ENCODE measurements at regions not wholly inside any gene's neighbourhood (a gene's known extent, or its start where the extent isn't known, plus 50 kb on each side); places are given as distances from the start of the nearest gene placed in this dataset.
"Not testable (repeated sequence)": the region's sequence is repeated elsewhere in the genome, so short reads cannot be mapped to it uniquely, and the experiment has no call there.

DNA sequence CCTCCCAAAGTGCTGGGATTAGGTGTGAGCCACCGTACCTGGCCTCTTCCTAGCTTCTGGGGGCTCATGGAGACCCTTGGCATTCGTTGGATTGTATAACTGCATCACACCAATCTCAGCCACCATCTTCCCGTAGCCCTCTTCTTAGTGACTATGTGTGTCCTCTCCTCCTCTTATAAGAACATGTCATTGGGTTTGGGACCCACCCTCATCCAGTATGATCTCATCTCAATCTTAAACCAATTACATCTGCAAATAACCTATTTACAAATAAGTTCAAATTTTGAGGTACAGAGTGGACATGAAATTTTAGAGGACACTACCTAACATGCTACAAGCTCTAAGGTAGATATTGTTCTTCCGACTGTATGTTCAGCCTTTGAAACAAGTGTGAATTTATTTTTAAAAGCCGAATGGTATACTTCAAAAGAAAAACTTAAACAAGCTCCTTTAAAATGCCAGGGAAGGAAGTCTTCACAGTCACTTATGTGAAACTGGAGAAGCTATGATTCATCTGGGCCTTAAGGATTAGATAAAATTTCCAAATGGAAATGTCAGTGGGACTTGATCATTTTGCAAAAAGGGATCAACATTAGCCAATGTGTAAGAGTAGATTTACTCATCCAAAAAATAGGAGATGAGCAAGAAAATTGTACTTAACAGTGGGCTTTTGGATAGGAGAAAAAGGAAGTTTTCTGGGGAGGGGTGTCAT is 225.7 kb downstream of the MEX3B start:
- DNase-seq (ENCODE audit: low spot score), result no peak

DNA sequence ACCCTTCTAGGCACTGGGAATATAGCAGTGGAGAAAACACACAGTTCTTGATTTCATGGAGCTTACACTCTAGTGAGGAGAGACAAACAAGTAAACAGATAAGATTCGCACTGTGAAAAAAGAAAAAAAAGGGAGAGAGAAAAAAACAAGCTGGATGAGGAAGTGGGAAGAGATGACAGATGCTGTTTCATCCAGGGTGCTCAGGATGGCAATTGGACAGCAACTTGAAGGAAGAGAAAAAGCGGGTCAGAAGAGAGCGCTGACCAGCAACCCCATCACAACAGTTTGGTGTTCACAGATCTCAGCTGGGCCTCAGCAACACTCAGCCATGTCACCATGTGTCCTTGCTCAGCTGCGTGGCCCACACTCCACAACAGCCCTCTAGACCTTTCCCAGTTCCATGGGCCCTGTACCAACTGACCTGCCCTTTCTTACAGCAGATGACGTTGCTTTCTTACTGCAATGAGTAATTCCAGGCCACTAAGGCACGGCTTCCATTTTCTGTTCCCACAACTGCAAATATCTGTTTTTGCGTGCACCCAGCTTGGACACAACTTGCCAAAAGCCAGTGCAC is 230.8 kb downstream of the MEX3B start:
- no peak for DNase-seq (ENCODE audit: low spot score)

DNA sequence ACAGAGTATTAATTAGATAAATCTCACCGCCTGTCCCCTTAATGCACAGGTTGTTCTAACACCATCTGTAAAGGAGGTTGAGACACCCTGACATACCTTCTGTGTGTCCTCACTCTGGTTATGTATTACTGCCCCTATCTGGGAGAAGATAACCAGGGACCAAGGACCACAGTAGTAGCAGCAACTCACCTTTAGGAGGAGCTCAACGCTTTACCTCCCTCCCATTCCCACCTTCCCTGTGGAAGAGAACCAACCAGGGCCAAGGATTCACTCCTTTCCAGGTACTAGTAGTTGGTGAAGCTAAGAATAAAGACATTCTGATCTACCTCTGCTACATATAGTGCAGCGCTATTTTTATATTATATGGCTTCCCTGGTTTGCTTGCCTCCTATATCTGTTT is 232.6 kb downstream of the MEX3B start:
- no peak for DNase-seq (ENCODE audit: low spot score)

DNA sequence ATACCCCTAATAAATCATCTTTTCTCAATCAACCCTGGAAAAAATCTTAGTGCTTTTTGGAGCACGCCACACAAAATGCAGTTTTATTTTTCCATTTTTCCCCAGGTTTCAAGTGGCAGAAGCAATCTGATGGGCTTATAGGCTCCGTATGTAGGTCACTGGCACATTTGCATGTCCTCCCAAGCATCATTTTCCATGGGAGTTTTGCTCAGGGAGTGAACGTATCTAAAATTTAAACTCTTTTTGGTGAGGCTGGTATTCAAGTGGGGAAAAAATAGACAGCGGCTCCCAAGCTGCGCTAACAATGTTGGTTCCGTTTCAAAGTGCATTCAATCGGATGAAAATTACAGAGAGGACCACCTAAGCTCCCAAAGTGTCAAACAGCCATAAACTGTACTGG is 233.4 kb downstream of the MEX3B start:
- DNase-seq (ENCODE audit: low spot score), result no peak

DNA sequence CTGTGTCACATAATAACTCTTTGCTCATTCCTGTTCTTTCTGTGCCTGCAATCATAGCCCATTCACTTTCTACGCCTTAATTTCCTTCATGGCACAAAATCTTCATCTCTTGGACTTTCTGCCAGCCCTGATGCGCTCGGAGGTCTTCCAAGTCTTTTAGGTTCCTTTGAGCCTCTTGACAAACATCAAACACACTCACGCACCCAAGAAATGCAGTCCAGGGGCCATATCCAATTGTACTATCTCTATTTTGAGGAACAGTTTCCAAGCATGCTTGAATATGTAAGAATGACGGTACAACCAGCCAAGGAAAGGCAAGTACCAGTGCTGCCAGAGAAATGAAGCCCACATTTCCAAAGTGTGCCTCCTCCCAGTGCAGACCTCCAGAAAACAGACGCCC is 234.1 kb downstream of the MEX3B start:
- no peak for DNase-seq (ENCODE audit: low spot score)

DNA sequence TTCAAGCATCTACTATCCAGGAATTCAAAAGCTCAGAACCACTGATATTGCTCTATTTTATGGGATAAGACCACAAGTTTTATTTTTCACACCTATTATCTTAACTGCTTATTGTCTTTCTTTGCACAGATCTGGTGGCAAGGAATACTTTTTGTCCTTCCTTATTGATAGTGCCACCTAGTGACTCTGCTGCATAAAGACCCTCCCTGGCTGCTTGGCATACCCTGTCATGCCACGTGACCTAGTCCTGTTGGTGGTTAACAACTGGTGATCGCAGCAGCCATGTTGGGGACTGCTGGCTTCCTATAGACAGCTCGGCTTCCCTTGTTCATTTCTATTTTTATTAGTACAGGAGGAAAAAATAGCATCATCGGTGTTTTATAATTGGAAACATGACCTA is 236.3 kb downstream of the MEX3B start:
- no peak for DNase-seq (ENCODE audit: low spot score)

DNA sequence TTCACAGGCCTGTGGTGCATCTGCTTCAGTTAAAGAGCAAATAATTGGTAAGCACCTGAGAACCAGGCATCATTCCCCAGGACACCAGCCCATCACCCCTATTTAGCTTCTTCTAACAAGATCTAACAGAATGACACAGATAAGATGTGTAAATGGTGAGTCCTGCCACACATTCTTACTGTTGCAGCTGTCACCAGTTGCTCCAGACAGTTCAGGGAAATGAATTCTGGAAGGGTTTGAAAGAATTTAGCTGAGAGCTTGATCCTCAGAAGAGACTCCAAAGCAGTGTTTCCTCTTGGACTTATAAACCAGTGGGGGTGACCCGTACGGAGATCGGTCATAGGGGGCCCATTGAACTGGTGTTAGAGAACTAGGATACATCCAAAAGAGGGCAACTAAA is 238.0 kb downstream of the MEX3B start:
- DNase-seq (ENCODE audit: low spot score), result no peak

DNA sequence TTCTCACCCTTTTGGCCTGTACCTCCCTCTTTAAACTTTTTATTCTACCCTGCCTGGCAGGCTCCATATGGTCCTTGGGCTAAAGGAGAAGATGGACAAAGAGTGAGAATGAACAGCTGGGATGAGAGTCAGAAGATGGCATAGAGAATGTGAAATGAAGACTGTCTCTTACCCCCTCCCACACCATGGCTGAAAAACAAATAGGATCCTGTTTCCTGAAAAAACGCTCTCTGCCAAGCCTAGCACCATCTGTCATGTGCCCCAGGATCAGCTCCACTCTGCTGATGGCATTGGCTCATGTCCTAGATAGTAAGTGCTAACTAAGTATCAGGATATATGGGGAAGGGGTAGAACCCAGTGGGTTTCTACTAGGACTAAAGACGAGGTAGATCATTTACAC is 238.6 kb downstream of the MEX3B start:
- DNase-seq (ENCODE audit: low spot score), result no peak

DNA sequence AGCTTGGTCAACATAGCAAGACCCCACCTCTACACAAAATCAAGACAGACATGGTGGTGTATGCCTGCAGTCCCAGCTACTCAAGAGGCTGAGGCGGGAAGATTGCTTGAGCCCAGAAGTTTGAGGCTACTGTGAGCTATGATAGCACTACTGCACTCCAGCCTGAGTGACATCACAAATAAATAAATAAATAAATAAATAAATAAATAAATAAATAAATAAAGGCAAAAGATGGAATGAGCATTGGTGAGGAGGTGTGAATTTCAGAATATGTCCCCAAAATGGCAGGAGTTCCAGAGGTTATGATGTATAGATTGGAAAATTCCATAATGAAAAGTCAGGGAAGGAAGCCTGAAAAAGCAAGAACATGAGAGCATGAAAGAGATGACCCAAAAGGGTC is 249.9 kb downstream of the MEX3B start:
- DNase-seq (ENCODE audit: low spot score), result no peak

DNA sequence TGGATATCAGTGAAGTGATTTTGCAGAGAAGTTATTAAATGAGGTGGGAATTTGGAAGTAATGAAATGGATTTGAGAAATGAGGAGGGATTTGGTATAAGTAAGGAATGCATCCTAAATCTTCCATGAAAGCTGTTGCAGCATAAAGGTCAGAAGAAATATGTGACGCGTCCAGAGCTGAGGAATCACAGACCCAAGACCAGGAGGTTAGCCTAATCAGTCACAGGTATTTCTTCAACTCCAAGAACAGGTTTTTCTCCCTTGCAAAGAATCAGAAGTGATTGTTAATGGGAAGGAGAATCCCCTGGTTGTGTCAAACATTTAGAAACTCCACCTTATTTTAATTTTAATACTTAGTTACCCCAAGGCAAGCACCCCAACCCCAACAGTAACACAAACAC is 253.2 kb downstream of the MEX3B start:
- DNase-seq (ENCODE audit: low spot score), result no peak

DNA sequence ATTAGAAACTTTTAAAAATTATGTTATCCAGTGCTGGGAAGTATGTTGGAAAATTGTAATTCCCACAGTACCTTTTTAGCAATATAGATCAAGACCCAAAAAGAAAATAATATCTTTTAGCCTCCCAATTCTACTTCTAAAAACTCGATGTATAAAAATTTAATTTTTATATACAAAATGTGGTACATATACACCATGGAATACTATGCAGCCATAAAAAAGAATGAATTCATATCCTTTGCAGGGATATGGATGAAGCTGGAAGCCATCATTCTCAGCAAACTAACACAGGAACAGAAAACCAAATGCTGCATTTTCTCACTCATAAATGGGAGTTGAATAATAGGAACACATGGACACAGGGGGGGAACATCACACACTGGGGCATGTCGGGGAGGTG is 254.5 kb downstream of the MEX3B start:
- DNase-seq (ENCODE audit: low spot score), result not testable (repeated sequence)

DNA sequence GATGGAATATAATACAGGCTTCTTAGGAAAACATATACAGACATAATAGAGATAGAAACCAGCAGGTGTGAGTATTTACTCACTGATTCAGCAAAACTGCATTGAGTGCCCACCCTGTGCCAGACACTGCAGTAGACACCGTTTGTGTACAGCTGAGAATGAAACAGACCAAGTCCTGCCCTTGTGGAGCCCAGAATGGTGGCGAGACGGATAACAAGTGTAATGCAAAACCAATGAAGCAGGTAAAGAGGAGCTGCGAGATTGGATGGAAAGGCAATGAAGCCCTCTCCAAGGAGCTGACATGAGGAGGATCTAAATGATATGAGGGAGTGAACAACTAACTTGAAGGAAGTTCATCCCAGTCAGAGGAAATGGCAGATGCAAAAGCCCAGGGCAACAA is 256.4 kb downstream of the MEX3B start:
- DNase-seq (ENCODE audit: low spot score), result no peak

DNA sequence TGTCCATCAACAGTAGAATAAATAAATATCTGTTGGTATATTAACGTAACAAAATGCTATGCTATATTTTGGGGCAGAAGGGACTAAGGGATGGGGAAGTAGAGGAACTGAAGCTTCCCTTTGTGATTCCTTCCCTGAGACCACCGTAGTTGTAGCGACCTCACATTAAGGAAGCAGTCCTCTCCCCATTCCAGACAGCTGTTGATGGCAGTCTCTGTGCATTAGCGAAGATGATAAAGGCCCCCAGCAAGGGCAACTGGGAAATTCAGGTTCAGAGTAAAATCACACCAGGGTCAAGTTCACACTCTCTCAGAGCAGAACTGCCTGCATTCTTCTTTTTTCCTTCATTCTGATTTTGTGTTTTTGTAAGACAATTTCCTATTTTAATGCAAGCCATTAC is 259.0 kb downstream of the MEX3B start:
- no peak for DNase-seq (ENCODE audit: low spot score)

DNA sequence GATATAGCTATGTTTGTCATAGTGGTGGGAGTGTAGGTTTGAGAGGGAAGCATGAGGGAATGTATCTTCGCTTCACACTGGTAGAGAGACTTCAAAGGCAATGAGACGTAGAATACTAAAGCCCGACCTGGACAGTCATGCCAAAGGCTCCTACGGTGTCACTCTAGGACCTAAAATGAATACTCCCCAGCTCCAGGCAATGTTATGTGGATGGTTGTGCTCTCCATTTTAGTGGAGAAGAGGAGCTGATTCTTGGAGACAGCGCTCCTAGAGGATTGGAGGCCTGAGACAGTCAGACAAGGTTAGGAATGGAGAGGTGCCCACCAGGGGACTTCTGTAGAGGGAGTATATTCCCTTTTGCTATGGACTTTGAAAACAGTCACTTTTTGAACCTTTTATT is 260.1 kb downstream of the MEX3B start:
- DNase-seq (ENCODE audit: low spot score), result no peak

DNA sequence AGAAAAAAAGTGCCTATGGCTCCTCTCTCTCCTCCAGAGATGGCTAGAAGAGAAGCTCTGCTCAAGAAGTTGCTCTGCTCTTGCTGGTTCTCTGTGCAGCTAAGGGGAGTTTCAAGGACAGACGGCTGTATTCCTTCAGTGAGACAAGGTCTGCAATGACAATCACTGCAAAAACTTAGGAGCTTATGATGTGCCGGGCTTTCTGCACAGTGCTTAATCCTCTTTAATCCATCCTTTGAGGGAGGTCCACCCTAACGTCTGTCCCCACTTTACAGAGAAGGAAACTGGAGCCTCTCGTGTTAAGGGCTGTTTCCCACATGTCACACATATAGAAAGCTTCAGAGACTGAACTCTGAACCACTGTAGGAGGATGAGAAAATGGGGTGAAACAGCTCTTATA is 260.6 kb downstream of the MEX3B start:
- DNase-seq (ENCODE audit: low spot score), result no peak

DNA sequence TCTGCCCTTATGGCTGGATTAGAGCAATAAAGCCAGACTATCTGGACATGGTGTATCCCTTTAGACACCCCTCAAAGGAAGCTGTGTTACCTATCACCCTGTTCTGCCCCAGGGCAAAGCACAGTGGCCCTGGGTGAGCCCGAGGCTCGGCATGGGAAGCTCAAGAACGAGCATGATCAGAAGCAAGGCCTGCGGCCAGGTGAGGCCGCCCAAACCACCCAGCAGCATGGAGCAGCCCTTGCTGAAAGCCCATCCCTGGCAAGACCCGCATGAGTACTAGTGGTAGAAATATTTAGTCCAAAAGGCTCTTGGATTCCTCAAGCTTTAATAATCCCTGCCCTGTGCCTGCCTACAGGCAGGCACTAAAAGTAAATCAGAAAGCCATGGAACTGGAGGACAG is 261.1 kb downstream of the MEX3B start:
- DNase-seq (ENCODE audit: low spot score), result no peak

DNA sequence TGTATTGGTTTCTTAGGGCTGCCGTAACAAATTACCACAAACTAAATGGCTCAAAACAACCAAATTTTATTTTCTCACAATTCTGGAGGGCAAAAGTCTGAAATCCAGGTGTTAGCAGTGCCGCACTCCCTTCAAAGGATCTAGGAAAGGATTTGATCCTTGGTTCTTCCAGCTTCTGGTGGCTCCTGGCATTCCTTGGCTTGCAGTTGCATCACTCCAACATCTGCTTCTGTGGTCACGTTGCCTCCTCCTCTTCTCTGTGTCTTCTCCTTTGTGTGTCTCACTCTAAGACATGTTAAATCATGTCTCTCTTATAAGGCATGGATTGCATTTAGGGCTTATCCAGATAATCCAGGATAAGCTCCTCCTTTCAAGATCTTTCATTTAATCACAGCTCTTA is 262.2 kb downstream of the MEX3B start:
- DNase-seq (ENCODE audit: low spot score), result no peak

DNA sequence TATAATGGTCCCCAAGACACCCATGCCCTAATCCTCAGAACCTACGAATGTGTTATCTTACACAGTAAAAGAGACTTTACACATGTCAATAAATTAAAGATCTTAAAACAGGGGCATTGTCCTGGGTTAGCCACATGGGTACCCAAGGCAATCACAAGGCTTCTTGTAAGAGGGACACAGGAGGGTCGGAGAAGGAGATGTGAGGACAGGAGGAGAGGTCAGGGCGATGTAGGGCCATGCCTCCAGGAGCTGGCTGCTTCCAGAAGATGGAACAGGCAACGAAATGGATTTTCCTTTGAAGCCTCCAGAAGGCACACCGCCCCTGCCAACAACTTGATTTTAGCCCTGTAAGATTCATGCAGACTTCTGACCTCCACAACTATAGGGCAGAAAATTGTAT is 262.7 kb downstream of the MEX3B start:
- no peak for DNase-seq (ENCODE audit: low spot score)

DNA sequence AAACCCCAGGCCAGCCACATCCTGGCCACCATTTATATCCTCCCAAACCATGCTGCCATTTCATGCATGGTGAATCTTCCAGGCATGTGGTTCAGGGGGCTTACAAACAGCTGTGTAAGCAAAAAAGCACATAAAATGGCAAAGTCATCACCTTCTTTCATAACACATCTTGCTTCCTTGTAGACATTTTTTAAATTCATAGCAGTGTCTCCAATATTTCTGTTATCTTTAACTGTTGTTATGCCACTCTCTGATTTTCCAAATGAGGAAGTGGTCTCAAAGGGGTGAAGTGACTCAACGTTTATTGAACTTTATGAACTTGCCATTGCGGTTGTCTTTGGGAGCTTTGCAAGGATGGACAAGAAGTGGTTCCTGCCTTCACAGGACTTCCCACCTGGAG is 264.4 kb downstream of the MEX3B start:
- DNase-seq (ENCODE audit: low spot score), result no peak

DNA sequence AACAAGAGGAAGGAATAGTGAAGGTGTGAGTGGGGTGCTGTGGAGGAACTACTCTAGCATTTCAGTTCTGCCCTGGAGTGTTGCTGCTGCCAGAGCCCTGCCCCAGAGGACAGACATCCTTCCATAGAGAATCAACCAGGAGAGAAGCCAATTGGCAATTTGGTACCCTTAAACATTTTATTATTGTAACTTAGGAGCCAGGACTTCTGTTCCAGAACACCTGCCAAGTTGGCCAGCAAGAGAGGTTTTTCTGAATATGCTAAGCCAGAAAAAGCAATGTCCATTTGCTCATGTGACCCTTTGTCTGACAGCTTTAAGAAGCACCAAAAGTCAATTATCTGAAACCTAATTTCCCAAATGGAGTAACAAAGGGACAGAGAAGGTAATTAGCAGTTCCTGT is 264.9 kb downstream of the MEX3B start:
- no peak for DNase-seq (ENCODE audit: low spot score)

DNA sequence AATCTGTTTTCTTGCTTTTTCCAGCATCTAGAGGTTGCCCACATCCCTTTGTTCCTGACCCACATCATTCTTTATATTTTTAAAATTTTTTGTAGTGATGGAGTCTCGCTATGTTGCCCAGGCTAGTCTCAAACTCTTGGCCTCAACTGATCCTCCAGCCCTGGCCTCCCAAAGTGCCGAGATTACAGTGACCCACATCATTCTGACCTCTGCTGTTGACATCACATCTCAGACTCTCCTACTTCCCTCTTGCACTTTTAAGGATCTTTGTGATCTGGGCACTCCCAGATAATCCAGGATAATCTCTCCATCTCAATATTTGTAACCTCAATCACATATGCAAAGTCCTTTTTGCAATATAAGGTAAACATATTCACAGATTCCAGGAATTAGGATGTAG is 266.6 kb downstream of the MEX3B start:
- no peak for DNase-seq (ENCODE audit: low spot score)

DNA sequence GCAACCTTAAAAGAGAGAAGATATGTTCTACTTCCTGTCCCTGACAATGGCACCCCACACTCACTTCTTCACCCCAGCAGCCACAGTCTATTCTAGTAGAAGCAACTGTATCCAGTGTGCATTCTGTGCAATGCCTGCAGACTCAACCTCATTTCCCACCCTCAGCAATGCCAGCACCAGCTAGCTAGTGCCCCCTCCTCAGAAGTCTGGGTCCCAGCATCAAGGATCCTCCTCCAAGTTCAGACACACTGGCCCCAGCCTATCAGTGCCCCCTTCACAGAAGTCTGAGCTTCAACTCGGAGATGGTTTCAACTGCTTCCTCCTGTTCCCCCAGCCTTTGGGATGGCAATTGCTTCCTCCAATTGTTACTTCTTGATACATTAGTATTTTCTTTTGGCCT is 268.3 kb downstream of the MEX3B start:
- no peak for DNase-seq (ENCODE audit: low spot score)

DNA sequence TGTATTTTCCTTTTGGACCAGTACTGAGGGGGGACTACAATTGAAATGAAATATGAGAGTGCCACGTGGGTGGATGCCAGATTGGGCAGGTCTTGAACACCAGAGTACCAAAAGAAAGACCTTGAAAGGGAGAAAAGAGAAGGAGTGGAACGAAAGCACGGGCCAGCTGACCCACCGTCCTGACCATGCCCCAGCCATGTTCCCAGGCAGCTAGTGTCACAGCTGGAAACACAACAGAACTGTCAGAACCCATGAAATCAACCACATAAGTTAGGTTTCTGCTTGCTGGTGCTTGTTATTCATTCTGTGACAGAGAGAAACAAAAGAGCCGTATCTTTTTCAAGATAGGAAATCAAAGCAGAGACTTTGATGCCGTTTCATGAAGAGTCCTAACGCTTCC is 268.8 kb downstream of the MEX3B start:
- no peak for DNase-seq (ENCODE audit: low spot score)

DNA sequence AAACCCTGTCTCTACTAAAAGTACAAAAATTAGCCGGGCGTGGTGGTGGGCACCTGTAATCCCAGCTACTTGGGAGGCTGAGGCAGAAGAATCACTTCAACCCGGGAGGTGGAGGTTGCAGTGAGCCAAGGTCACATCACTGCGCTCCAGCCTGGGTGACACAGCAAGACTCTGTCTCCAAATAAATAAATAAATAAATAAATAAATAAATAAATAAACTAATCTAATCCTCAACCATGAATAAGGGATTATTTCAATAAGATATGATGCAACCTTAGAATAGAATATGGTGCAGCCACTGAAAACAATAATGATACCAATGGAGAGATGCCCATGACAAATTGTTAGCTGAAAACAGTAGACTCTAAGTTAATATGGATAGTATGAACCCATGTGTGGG is 270.0 kb downstream of the MEX3B start:
- DNase-seq (ENCODE audit: low spot score), result not testable (repeated sequence)
